MM.1S (cell line): ENCODE measurements at regions not wholly inside any gene's neighbourhood (a gene's known extent, or its start where the extent isn't known, plus 50 kb on each side); places are given as distances from the start of the nearest gene placed in this dataset.

Source experiments
- DNase-seq: peaks from one replicate; pipeline ENCODE4 v3.0.0-alpha.2; 2015
- H2AFZ ChIP-seq: fragments of 300-600 bp; sonication (generic); 2 replicates; pipeline ENCODE4 v1.6.0; 2016; ENCODE audit warnings: antibody characterized with exemption, low read length
- H3F3A ChIP-seq: fragments of 300-600 bp; sonication (generic); 2 replicates; pipeline ENCODE4 v1.6.1; 2016; ENCODE audit warnings: mild to moderate bottlenecking, antibody characterized with exemption, low read length, moderate library complexity, mixed read lengths; ENCODE audit not compliant: insufficient read depth
- H3K27ac ChIP-seq: fragments of 300-600 bp; sonication (generic); 2 replicates; pipeline ENCODE4 v1.5.1; 2016; ENCODE audit warnings: mild to moderate bottlenecking, low read length
- H3K27me3 ChIP-seq: fragments of 300-600 bp; sonication (generic); replicated peaks from 2 replicates; pipeline ENCODE4 v1.6.0; 2016; ENCODE audit warnings: low read length; ENCODE audit not compliant: insufficient read depth
- H3K36me3 ChIP-seq: fragments of 300-600 bp; sonication (generic); replicated peaks from 2 replicates; pipeline ENCODE4 v1.6.1; 2016; ENCODE audit warnings: mild to moderate bottlenecking, low read length, mixed read lengths; ENCODE audit not compliant: insufficient read depth
- H3K4me1 ChIP-seq: fragments of 300-600 bp; sonication (generic); 2 replicates; pipeline ENCODE4 v1.6.1; 2016; ENCODE audit warnings: low read length, mixed read lengths
- H3K4me2 ChIP-seq: fragments of 300-600 bp; sonication (generic); 2 replicates; pipeline ENCODE4 v1.6.0; 2016; ENCODE audit warnings: low read depth, low read length
- H3K4me3 ChIP-seq: fragments of 300-600 bp; sonication (generic); 2 replicates; pipeline ENCODE4 v1.5.1; 2016; ENCODE audit warnings: low read length, mixed read lengths
- H3K79me2 ChIP-seq: fragments of 300-600 bp; sonication (generic); 2 replicates; pipeline ENCODE4 v1.6.1; 2016; ENCODE audit warnings: mixed run types, low read length, mixed read lengths
- H3K9ac ChIP-seq: fragments of 300-600 bp; sonication (generic); 2 replicates; pipeline ENCODE4 v1.6.1; 2016; ENCODE audit warnings: low read length, mixed read lengths
- H3K9me2 ChIP-seq: fragments of 300-600 bp; sonication (generic); replicated peaks from 2 replicates; pipeline ENCODE4 v1.6.1; 2016; ENCODE audit warnings: mild to moderate bottlenecking, low read length, mixed read lengths; ENCODE audit not compliant: insufficient read depth
- H3K9me3 ChIP-seq: fragments of 300-600 bp; sonication (generic); replicated peaks from 2 replicates; pipeline ENCODE4 v1.6.1; 2016; ENCODE audit warnings: mild to moderate bottlenecking, low read length, mixed read lengths; ENCODE audit not compliant: insufficient read depth
- H4K20me1 ChIP-seq: fragments of 300-600 bp; sonication (generic); 2 replicates; pipeline ENCODE4 v1.6.1; 2016; ENCODE audit warnings: mild to moderate bottlenecking, low read length, moderate library complexity, mixed read lengths; ENCODE audit not compliant: insufficient read depth
- CTCF ChIP-seq: fragments of 300-600 bp; sonication (generic); IDR thresholded peaks from 2 replicates; pipeline ENCODE4 v1.5.1; 2016; ENCODE audit warnings: antibody characterized with exemption, low read length, mixed read lengths
- EZH2 ChIP-seq: fragments of 300-600 bp; sonication (generic); optimal IDR thresholded peaks from 2 replicates; pipeline ENCODE3; 2017; ENCODE audit warnings: low read depth, mild to moderate bottlenecking, antibody characterized with exemption, low read length, mixed read lengths
- EZH2phosphoT487 ChIP-seq: fragments of 300-600 bp; sonication (generic); IDR thresholded peaks from 2 replicates; pipeline ENCODE4 v1.6.1; 2018; ENCODE audit warnings: antibody characterized with exemption, low read length

- Histone ChIP-seq H3K27ac (no peak overlapping the region), H3F3A (no peaks in the 10 kb centered on the region), H3K36me3 (no peaks in the 10 kb centered on the region), H3K4me1 (no peaks in the 10 kb centered on the region), H3K9ac (no peak overlapping the region), H3K79me2 (no peaks in the 10 kb centered on the region), H3K27me3 (no peaks in the 10 kb centered on the region), H2AFZ (no peak overlapping the region), H4K20me1 (no peaks in the 10 kb centered on the region), H3K9me2 (no peaks in the 10 kb centered on the region), H3K9me3 (no peaks in the 10 kb centered on the region), H3K4me3 (no peak overlapping the region), H3K4me2 (no peak overlapping the region)
- no peak for DNase-seq
- TF ChIP-seq EZH2phosphoT487: no peak
These were observed 120.6 kb upstream of the CD82 start for GRCh38 chr11:44444770-44445321.

GRCh38 chr11:44445500-44446365 lies 119.7 kb upstream of the CD82 start:
- Histone ChIP-seq H3K9me3 (no peaks in the 10 kb centered on the region), H3K4me3 (no peak overlapping the region), H2AFZ (no peak overlapping the region), H3K79me2 (no peaks in the 10 kb centered on the region), H3K9me2 (no peaks in the 10 kb centered on the region), H3K9ac (no peak overlapping the region), H3F3A (no peaks in the 10 kb centered on the region), H3K4me1 (no peaks in the 10 kb centered on the region), H4K20me1 (no peaks in the 10 kb centered on the region), H3K36me3 (no peaks in the 10 kb centered on the region), H3K4me2 (no peak overlapping the region), H3K27ac (no peak overlapping the region), H3K27me3 (no peaks in the 10 kb centered on the region)
- no peak for TF ChIP-seq EZH2
- TF ChIP-seq EZH2phosphoT487: no peak
- TF ChIP-seq CTCF: no peak
- no peak for DNase-seq

- no peaks in the 10 kb centered on the region for H3K9me3 ChIP-seq
- H3K9me2 ChIP-seq: no peaks in the 10 kb centered on the region
- H3K27me3 ChIP-seq: no peaks in the 10 kb centered on the region
- H3F3A ChIP-seq: no peaks in the 10 kb centered on the region
- H3K4me3 ChIP-seq: no peak overlapping the region
- H4K20me1 ChIP-seq: no peaks in the 10 kb centered on the region
- H3K4me1 ChIP-seq: no peaks in the 10 kb centered on the region
- H2AFZ ChIP-seq: no peak overlapping the region
- no peak for DNase-seq
- no peak overlapping the region for H3K27ac ChIP-seq
- no peaks in the 10 kb centered on the region for H3K79me2 ChIP-seq
- H3K4me2 ChIP-seq: no peak overlapping the region
- H3K9ac ChIP-seq: no peak overlapping the region
- no peak for TF ChIP-seq EZH2phosphoT487
- no peak for TF ChIP-seq EZH2
- H3K36me3 ChIP-seq: no peaks in the 10 kb centered on the region
These were observed 119.1 kb upstream of the CD82 start for GRCh38 chr11:44446366-44446762.

- H3K9me3 ChIP-seq: no peaks in the 10 kb centered on the region
- no peaks in the 10 kb centered on the region for H3K9me2 ChIP-seq
- no peaks in the 10 kb centered on the region for H3K4me1 ChIP-seq
- no peak overlapping the region for H2AFZ ChIP-seq
- H3K4me3 ChIP-seq: no peak overlapping the region
- DNase-seq: no peak
- TF ChIP-seq CTCF (no peak), EZH2 (no peak), EZH2phosphoT487 (no peak)
- H3K27ac ChIP-seq: no peak overlapping the region
- H3F3A ChIP-seq: no peaks in the 10 kb centered on the region
- H3K4me2 ChIP-seq: no peak overlapping the region
- no peaks in the 10 kb centered on the region for H3K79me2 ChIP-seq
- no peaks in the 10 kb centered on the region for H3K36me3 ChIP-seq
- no peaks in the 10 kb centered on the region for H4K20me1 ChIP-seq
- H3K9ac ChIP-seq: no peak overlapping the region
- no peaks in the 10 kb centered on the region for H3K27me3 ChIP-seq
These were observed 118.3 kb upstream of the CD82 start for GRCh38 chr11:44446996-44447771.
